Ishikawa (cell line): ENCODE measurements at regions not wholly inside any gene's neighbourhood (a gene's known extent, or its start where the extent isn't known, plus 50 kb on each side); places are given as distances from the start of the nearest gene placed in this dataset.

Experiments
- CREB1 ChIP-seq: IDR thresholded peaks from 2 replicates; pipeline ENCODE4 v1.6.1; 2012; ENCODE audit warnings: low read depth
- EGR1 ChIP-seq: IDR thresholded peaks from 2 replicates; pipeline ENCODE4 v1.6.1; 2012
- EP300 ChIP-seq: IDR thresholded peaks from 2 replicates; pipeline ENCODE4 v1.6.1; 2012; ENCODE audit warnings: borderline replicate concordance
- TEAD4 ChIP-seq: IDR thresholded peaks from 2 replicates; pipeline ENCODE4 v1.6.1; 2012
- YY1 ChIP-seq: IDR thresholded peaks from 2 replicates; pipeline ENCODE4 v1.6.1; 2012; ENCODE audit warnings: low read depth
- TF ChIP-seq, protein P1 (sequence below): IDR thresholded peaks from 2 replicates; pipeline ENCODE4 v1.6.1; 2012; ENCODE audit warnings: low read depth, mild to moderate bottlenecking
- TF ChIP-seq, protein P2 (sequence below): IDR thresholded peaks from 2 replicates; pipeline ENCODE4 v1.6.1; 2012
- TF ChIP-seq, protein P3 (sequence below): IDR thresholded peaks from 2 replicates; pipeline ENCODE4 v1.6.1; 2012

DNA sequence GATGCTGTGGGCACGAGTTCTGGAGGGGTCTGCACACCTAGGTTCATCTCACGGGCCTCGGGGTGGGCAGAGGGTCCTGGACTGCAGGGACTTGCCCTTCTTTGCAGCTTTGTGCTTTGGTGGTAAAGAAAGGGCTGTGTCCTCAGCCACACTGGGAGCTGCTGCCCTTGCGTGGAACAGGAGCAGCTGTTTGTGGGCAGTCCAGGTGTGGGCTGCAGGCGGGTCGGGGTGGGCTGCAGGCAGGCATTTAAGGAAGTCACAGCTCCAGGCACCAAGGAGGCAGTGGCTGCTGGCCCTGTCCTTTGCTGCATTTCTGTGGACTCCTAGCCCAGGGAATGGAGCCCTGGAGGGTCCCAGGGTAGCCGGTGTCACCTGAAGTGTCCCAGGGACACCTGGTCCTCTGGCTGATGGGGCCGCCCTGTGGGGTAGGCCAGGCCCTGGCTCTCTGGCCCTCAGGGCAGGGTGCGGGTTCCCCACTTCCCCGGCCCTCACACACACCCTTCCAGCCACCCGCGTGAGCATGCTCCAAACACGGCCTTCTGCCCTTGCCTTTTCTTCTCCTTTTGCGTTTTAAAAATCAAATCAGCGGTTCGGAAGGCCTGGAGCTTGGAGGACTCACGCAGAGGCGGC, 1240.3 kb downstream of the BRD1 start:
- TF ChIP-seq YY1 (no peak), EP300 (no peak), EGR1 (no peak), TEAD4 (no peak), CREB1 (no peak)
- TF ChIP-seq, protein P1, sequence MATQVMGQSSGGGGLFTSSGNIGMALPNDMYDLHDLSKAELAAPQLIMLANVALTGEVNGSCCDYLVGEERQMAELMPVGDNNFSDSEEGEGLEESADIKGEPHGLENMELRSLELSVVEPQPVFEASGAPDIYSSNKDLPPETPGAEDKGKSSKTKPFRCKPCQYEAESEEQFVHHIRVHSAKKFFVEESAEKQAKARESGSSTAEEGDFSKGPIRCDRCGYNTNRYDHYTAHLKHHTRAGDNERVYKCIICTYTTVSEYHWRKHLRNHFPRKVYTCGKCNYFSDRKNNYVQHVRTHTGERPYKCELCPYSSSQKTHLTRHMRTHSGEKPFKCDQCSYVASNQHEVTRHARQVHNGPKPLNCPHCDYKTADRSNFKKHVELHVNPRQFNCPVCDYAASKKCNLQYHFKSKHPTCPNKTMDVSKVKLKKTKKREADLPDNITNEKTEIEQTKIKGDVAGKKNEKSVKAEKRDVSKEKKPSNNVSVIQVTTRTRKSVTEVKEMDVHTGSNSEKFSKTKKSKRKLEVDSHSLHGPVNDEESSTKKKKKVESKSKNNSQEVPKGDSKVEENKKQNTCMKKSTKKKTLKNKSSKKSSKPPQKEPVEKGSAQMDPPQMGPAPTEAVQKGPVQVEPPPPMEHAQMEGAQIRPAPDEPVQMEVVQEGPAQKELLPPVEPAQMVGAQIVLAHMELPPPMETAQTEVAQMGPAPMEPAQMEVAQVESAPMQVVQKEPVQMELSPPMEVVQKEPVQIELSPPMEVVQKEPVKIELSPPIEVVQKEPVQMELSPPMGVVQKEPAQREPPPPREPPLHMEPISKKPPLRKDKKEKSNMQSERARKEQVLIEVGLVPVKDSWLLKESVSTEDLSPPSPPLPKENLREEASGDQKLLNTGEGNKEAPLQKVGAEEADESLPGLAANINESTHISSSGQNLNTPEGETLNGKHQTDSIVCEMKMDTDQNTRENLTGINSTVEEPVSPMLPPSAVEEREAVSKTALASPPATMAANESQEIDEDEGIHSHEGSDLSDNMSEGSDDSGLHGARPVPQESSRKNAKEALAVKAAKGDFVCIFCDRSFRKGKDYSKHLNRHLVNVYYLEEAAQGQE: no peak
- TF ChIP-seq, protein P2, sequence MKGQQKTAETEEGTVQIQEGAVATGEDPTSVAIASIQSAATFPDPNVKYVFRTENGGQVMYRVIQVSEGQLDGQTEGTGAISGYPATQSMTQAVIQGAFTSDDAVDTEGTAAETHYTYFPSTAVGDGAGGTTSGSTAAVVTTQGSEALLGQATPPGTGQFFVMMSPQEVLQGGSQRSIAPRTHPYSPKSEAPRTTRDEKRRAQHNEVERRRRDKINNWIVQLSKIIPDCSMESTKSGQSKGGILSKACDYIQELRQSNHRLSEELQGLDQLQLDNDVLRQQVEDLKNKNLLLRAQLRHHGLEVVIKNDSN: no peak
- TF ChIP-seq, protein P3, sequence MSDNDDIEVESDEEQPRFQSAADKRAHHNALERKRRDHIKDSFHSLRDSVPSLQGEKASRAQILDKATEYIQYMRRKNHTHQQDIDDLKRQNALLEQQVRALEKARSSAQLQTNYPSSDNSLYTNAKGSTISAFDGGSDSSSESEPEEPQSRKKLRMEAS: no peak
